AG04450 (cell line): ENCODE measurements at regions not wholly inside any gene's neighbourhood (a gene's known extent, or its start where the extent isn't known, plus 50 kb on each side); places are given as distances from the start of the nearest gene placed in this dataset.

ENCODE experiments used
- CTCF ChIA-PET: fragments of 300-600, 350-600 bp; formaldehyde crosslinking; extraction: SDS; loops from one replicate; lab custom pipeline; 2022; ENCODE audit warnings: antibody characterized with exemption, inconsistent platforms; lab: Charles Lee
- POLR2A ChIA-PET: fragments of 350-600 bp; formaldehyde crosslinking; extraction: SDS; loops from one replicate; lab custom pipeline; 2021; ENCODE audit warnings: antibody characterized with exemption, inconsistent platforms; lab: Yijun Ruan, JAX
- DNase-seq: peaks from one replicate; pipeline ENCODE4 v3.0.0-alpha.2; 2011; ENCODE audit warnings: low read depth, low spot score
- H3K27ac ChIP-seq: one replicate; pipeline ENCODE4 v1.5.1; 2012; ENCODE audit warnings: low read depth, low read length, control low read depth
- H3K27me3 ChIP-seq: one replicate; pipeline ENCODE4 v1.6.0; 2012; ENCODE audit warnings: low read length; ENCODE audit not compliant: control insufficient read depth, insufficient read depth
- H3K4me3 ChIP-seq: 2 replicates; pipeline ENCODE4 v1.5.1; 2011; ENCODE audit warnings: mild to moderate bottlenecking, low read depth, low read length, control low read depth
- H3K9me3 ChIP-seq: 2 replicates; pipeline ENCODE4 v1.5.1; 2012; ENCODE audit warnings: low read length; ENCODE audit not compliant: control insufficient read depth, insufficient read depth
- CTCF ChIP-seq: IDR thresholded peaks from 2 replicates; pipeline ENCODE4 v1.5.1; 2011; ENCODE audit warnings: low read depth, low read length, control low read depth, inconsistent platforms

- no peaks in the 10 kb centered on the region for H3K9me3 ChIP-seq
- TF ChIP-seq CTCF = no peak
- ChIA-PET CTCF (no interaction called here), POLR2A (no interaction called here)
- DNase-seq = no peak
- H3K4me3 ChIP-seq = no peak overlapping the region
- no peak overlapping the region for H3K27ac ChIP-seq
- no peaks in the 10 kb centered on the region for H3K27me3 ChIP-seq
These were observed 170.2 kb upstream of the BET1 start for GRCh38 chr7:94174375-94174774.

- Histone ChIP-seq H3K9me3 (no peaks in the 10 kb centered on the region), H3K27ac (no peak overlapping the region), H3K27me3 (no peaks in the 10 kb centered on the region), H3K4me3 (no peak overlapping the region)
- ChIA-PET POLR2A (no interaction called here), CTCF (no interaction called here)
- no peak for DNase-seq
- TF ChIP-seq CTCF = no peak
These were observed 170.8 kb upstream of the BET1 start for GRCh38 chr7:94174956-94175355.

GRCh38 chr7:94176694-94177200 lies 172.6 kb upstream of the BET1 start:
- DNase-seq = no peak
- ChIA-PET CTCF (no interaction called here), POLR2A (no interaction called here)
- TF ChIP-seq CTCF = no peak
- H3K27me3 ChIP-seq = no peaks in the 10 kb centered on the region
- H3K4me3 ChIP-seq = no peak overlapping the region
- H3K27ac ChIP-seq = no peak overlapping the region
- no peaks in the 10 kb centered on the region for H3K9me3 ChIP-seq

- ChIA-PET POLR2A (no interaction called here), CTCF (interaction anchor here (1.1 kb wide), 1 partner anchor 32 kb away, joined by 3 read pairs; no protein-coding TSS in a partner anchor)
- Histone ChIP-seq H3K27ac (no peak overlapping the region), H3K9me3 (no peaks in the 10 kb centered on the region), H3K4me3 (no peak overlapping the region), H3K27me3 (no peaks in the 10 kb centered on the region)
- no peak for TF ChIP-seq CTCF
- DNase-seq = no peak
These were observed 173.3 kb upstream of the BET1 start for GRCh38 chr7:94177441-94177840.

GRCh38 chr7:94178230-94178629 lies 174.1 kb upstream of the BET1 start:
- no peak overlapping the region for H3K27ac ChIP-seq
- ChIA-PET POLR2A (no interaction called here), CTCF (interaction anchor here (1.1 kb wide), 1 partner anchor 31 kb away, joined by 3 read pairs; no protein-coding TSS in a partner anchor)
- no peak overlapping the region for H3K4me3 ChIP-seq
- no peaks in the 10 kb centered on the region for H3K27me3 ChIP-seq
- no peak for TF ChIP-seq CTCF
- no peak for DNase-seq
- no peaks in the 10 kb centered on the region for H3K9me3 ChIP-seq
